Testis (tissue), 2 donors: ENCODE measurements at regions not wholly inside any gene's neighbourhood (a gene's known extent, or its start where the extent isn't known, plus 50 kb on each side); places are given as distances from the start of the nearest gene placed in this dataset.

Experiments used
- DNase-seq: peaks from one replicate; pipeline ENCODE4 v3.0.0-alpha.2; 2019
- H3K27ac ChIP-seq, 2 donors: fragments of 200-600 bp; sonication (generic); one replicate each; pipeline ENCODE4 v1.5.1; 2019
- H3K27me3 ChIP-seq: fragments of 200-600 bp; sonication (generic); one replicate; pipeline ENCODE4 v1.5.1; 2019
- H3K36me3 ChIP-seq: fragments of 200-600 bp; sonication (generic); one replicate; pipeline ENCODE4 v1.5.1; 2017; ENCODE audit warnings: low read depth; ENCODE audit errors: missing control alignments
- H3K4me1 ChIP-seq: fragments of 200-600 bp; sonication (generic); one replicate; pipeline ENCODE4 v1.5.1; 2019
- H3K4me3 ChIP-seq, 2 donors: fragments of 200-600 bp; sonication (generic); one replicate each; pipeline ENCODE4 v1.5.1; 2017 to 2019
- H3K9me3 ChIP-seq: fragments of 200-600 bp; sonication (generic); one replicate; pipeline ENCODE4 v1.5.1; 2017
- POLR2A ChIP-seq: fragments of 450-650 bp; IDR thresholded peaks from one replicate; pipeline ENCODE4 v1.6.1; 2017; ENCODE audit warnings: antibody characterized with exemption, mild to moderate bottlenecking, moderate library complexity
- WGBS, 2 donors: methylation state at CpG; one replicate each; pipeline ENCODE4 v1.1.5; 2018; 5-methylcytosine and 5-hydroxymethylcytosine counted together
- intact Hi-C: fragments of 100-400 bp; cut with DNase I; formaldehyde crosslinking; loops from one replicate; pipeline ENCODE4 v1.15.1; 2023; ENCODE audit warnings: low total_unique reads
- TF ChIP-seq, protein P1 (sequence below), 3 experiments: fragments of 450-650 bp in 2 of 3; fragments of 200-600 bp in 1 of 3; sonication (generic) in 1 of 3; IDR thresholded peaks; one replicate each; pipeline ENCODE4 v1.5.1; 2016 to 2019; ENCODE audit warnings: antibody characterized with exemption in 3 of 3, mild to moderate bottlenecking in 2 of 3, moderate library complexity in 1 of 3

GRCh38 chr2:19731037-19731436, 170.7 kb downstream of the TTC32 start:
- H3K4me3 ChIP-seq = no peak overlapping the region
- intact Hi-C loops = no loop called here

DNA sequence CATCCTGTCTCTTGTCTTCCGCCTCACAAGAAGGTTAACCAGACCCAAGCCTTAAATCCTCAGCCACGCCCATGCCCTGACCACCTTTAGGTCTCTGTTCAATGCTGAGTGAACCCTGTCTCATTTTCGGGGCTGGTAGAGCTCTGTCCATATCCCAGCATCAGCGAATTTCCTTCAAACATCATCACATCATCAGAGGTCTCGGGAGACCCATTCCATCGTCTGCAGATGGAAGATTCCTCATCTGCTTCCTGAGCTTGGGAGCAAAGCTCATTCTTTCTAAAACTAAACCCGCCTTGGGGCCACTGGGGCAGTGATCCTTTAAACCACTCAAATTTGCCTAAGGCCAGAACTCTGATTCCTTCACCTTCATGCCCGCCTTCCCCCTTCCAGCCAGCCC, 173.7 kb downstream of the TTC32 start:
- H3K4me3 ChIP-seq = no peak overlapping the region
- TF ChIP-seq, protein P1, sequence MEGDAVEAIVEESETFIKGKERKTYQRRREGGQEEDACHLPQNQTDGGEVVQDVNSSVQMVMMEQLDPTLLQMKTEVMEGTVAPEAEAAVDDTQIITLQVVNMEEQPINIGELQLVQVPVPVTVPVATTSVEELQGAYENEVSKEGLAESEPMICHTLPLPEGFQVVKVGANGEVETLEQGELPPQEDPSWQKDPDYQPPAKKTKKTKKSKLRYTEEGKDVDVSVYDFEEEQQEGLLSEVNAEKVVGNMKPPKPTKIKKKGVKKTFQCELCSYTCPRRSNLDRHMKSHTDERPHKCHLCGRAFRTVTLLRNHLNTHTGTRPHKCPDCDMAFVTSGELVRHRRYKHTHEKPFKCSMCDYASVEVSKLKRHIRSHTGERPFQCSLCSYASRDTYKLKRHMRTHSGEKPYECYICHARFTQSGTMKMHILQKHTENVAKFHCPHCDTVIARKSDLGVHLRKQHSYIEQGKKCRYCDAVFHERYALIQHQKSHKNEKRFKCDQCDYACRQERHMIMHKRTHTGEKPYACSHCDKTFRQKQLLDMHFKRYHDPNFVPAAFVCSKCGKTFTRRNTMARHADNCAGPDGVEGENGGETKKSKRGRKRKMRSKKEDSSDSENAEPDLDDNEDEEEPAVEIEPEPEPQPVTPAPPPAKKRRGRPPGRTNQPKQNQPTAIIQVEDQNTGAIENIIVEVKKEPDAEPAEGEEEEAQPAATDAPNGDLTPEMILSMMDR (IDR thresholded peaks at IDR 0.05) = no peak
- TF ChIP-seq POLR2A = no peak
- H3K27ac ChIP-seq = no peak overlapping the region
- intact Hi-C loops = no loop called here
- no peak for DNase-seq
- H3K36me3 ChIP-seq = no peaks in the 10 kb centered on the region
- WGBS, 2 donors = 86 to 90% methylated on average over 8 of the region's 8 CpGs
- H3K9me3 ChIP-seq = no peaks in the 10 kb centered on the region
- H3K4me1 ChIP-seq = peaks cover 3% of the 10 kb centered on the region
- no peaks in the 10 kb centered on the region for H3K27me3 ChIP-seq

More at GRCh38 chr2:19731037-19731436, 170.7 kb downstream of the TTC32 start:
- no peak overlapping the region for H3K27ac ChIP-seq
- H3K4me1 ChIP-seq = peaks cover 3% of the 10 kb centered on the region
- TF ChIP-seq POLR2A = no peak
- TF ChIP-seq, protein P1 (IDR thresholded peaks at IDR 0.05) = no peak
- no peaks in the 10 kb centered on the region for H3K27me3 ChIP-seq
- no peaks in the 10 kb centered on the region for H3K9me3 ChIP-seq
- DNase-seq = no peak
- no peaks in the 10 kb centered on the region for H3K36me3 ChIP-seq
- 61 to 81% methylated on average over 3 of the region's 3 CpGs for WGBS, 2 donors

DNA sequence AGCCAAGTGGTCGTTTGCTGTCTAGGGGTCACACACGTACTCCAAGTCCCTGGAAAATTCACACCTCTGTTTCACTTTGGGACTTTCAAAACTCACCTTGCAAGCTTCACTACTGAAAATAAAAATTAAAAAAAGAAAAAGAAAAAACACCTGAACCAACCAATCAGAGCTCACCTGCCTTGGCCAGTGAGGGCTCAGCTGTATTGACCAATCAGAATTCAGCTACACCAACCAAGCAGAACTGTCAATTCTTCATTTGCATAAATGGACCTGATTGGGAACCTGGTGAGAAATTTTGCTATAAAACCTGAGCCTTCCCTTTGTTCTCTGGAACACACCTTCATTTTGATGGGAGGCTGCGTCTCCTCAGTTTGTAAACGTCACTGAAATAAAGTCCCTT, 176.4 kb downstream of the TTC32 start:
- TF ChIP-seq POLR2A = no peak
- intact Hi-C loops = no loop called here
- DNase-seq = no peak

GRCh38 chr2:19723021-19723420, 178.8 kb downstream of the TTC32 start:
- Histone ChIP-seq H3K36me3 (no peaks in the 10 kb centered on the region), H3K27ac (no peak overlapping the region), H3K4me1 (no peaks in the 10 kb centered on the region), H3K27me3 (no peaks in the 10 kb centered on the region), H3K4me3 (no peak overlapping the region), H3K9me3 (no peaks in the 10 kb centered on the region)
- 78 to 87% methylated on average over 7 of the region's 7 CpGs for WGBS, 2 donors
- TF ChIP-seq, protein P1 (IDR thresholded peaks at IDR 0.05) = no peak
- TF ChIP-seq POLR2A = no peak
- intact Hi-C loops = no loop called here
- no peak for DNase-seq

More for the DNA sequence above, 176.4 kb downstream of the TTC32 start:
- Histone ChIP-seq H3K27ac (no peak overlapping the region), H3K4me1 (no peaks in the 10 kb centered on the region), H3K9me3 (no peaks in the 10 kb centered on the region), H3K27me3 (no peaks in the 10 kb centered on the region), H3K36me3 (no peaks in the 10 kb centered on the region), H3K4me3 (peak overlapping the region in 1 of 2 donors; percentile 13)
- 57 to 58% methylated on average over 4 of the region's 4 CpGs for whole genome bisulfite sequencing, 2 donors

DNA sequence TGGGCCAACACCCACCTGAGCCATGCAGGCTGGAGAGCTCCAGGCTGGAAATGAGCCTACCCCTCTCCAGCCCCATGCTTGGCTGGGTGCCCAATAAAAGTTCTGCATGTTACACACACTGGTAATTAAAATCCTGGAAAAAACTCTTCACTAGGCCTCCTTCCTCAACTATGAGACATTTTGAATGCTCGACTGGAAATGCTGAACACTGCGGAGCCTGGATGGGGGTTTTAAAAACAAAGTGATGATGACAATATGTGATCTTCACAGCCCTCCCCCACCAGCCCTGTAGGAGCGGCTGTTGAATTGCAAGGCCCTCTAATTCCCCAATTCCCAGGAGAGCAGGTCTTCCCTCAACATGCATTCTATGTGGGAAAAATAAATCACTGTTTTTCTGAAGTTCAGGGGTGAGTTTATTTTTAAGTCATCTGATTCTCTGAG, 179.2 kb downstream of the TTC32 start:
- Histone ChIP-seq H3K27me3 (no peaks in the 10 kb centered on the region), H3K27ac (no peak overlapping the region), H3K36me3 (no peaks in the 10 kb centered on the region), H3K4me1 (no peaks in the 10 kb centered on the region), H3K4me3 (no peak overlapping the region), H3K9me3 (no peaks in the 10 kb centered on the region)
- no peak for TF ChIP-seq POLR2A
- TF ChIP-seq, protein P1 (IDR thresholded peaks at IDR 0.05) = no peak
- WGBS, 2 donors = 41 to 54% methylated on average over 3 of the region's 3 CpGs
- peak; percentile 28 for DNase-seq
- intact Hi-C loops = no loop called here
